ENCODE measurements at regions not wholly inside any gene's neighbourhood (a gene's known extent, or its start where the extent isn't known, plus 50 kb on each side); places are given as distances from the start of the nearest gene placed in this dataset.

DNA sequence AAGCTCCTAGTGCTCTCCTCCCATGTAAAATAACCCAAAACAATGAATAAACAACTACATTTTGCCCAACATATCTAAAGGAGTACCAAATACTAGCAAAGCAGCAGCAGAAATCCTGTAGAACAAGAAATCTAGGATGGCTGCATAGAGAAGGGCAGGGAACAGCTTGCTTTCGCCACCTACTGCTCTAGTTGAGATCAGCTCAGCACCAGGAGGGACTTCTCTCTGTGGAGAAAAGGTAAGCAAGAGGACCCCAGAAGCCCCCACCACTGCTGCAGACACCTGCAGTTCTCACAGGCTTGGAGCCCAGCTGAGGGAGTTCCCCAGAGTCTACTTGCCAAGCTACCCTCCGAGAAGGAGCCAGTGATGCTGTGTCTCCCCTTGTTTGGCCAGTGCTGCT lies 243.0 kb upstream of the CHST9 start:
- ChIA-PET POLR2A (no interaction called here), CTCF (no interaction called here)
- no peaks in the 10 kb centered on the region for H3K9me1 ChIP-seq (replicated peaks; ENCODE audit: control insufficient read depth, extremely low read depth, insufficient read depth, low read length)
- no peak overlapping the region for H2AFZ ChIP-seq (ENCODE audit: low read depth, low read length)
- no peak overlapping the region for H3K27ac ChIP-seq (ENCODE audit: insufficient read depth, low read depth, low read length)
- FAIRE-seq: no peak
- H3K27me3 ChIP-seq (ENCODE audit: control insufficient read depth in 2 of 2, insufficient read depth in 2 of 2, low read length in 2 of 2): no peaks in the 10 kb centered on the region
- no peak for DNase-seq (ENCODE audit: low read depth, low spot score)
- H3K79me2 ChIP-seq (ENCODE audit: control insufficient read depth, insufficient read depth, low read length): no peaks in the 10 kb centered on the region
- dilution Hi-C loops (cut with MboI; ENCODE audit: extremely low pct_ligation_motif_present, low sequenced_read_pairs): no loop called here
- H3K4me2 ChIP-seq (ENCODE audit: insufficient read depth, low read length): no peak overlapping the region
- intact Hi-C loops (cut with micrococcal nuclease): no loop called here
- no peaks in the 10 kb centered on the region for H4K20me1 ChIP-seq (replicated peaks; ENCODE audit: control insufficient read depth, extremely low read depth, insufficient read depth, low read length)
- TF ChIP-seq EZH2 (IDR thresholded peaks at IDR 0.05; ENCODE audit: borderline replicate concordance, low read depth, low read length, severe bottlenecking) (no peak), POLR2A (IDR thresholded peaks at IDR 0.05; ENCODE audit: low read depth, low read length) (no peak), JUN (IDR thresholded peaks at IDR 0.05; ENCODE audit: borderline replicate concordance, insufficient read depth, insufficient read length, low read depth) (no peak)
- TF ChIP-seq, protein P1, sequence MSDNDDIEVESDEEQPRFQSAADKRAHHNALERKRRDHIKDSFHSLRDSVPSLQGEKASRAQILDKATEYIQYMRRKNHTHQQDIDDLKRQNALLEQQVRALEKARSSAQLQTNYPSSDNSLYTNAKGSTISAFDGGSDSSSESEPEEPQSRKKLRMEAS (IDR thresholded peaks at IDR 0.05; ENCODE audit: insufficient read depth, insufficient read length): no peak
- H3K9me3 ChIP-seq (replicated peaks; ENCODE audit: control insufficient read depth, insufficient read depth, low read length): no peaks in the 10 kb centered on the region
- no peak overlapping the region for H3K4me3 ChIP-seq (replicated peaks in 1 of 3; ENCODE audit: insufficient read depth in 1 of 3, low read depth in 1 of 3, low read length in 3 of 3)
- no peaks in the 10 kb centered on the region for H3K4me1 ChIP-seq (ENCODE audit: control insufficient read depth, extremely low read depth, insufficient read depth, low read length)
- BruUV-seq (replicated peaks): no TSS peak
- no peaks in the 10 kb centered on the region for H3K36me3 ChIP-seq (ENCODE audit: control insufficient read depth in 2 of 2, extremely low read depth in 1 of 2, insufficient read depth in 2 of 2, low read length in 2 of 2)
- no peak overlapping the region for H3K9ac ChIP-seq (replicated peaks; ENCODE audit: extremely low read depth, insufficient read depth, low read length)

DNA sequence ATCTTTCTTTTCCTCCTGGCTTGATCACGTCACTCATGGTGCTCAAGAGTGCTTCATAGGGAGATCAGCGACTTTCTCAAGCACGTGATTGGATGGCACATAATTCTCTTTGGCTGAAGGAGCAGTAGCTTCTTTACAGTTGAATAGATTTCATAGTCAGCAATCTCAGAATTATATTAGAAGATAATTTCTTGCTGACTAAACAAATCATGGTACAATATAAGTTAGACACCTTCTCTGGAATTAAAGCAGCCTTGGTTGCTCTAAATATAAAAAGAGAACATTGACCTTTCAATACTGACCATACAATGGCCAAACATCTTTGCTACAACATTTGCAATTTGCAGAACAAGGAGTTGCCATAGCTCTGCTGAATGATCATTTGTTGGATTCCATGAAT lies 238.5 kb upstream of the CHST9 start:
- Histone ChIP-seq H3K9ac (replicated peaks; ENCODE audit: extremely low read depth, insufficient read depth, low read length) (no peak overlapping the region), H3K27ac (ENCODE audit: insufficient read depth, low read depth, low read length) (no peak overlapping the region), H3K4me1 (ENCODE audit: control insufficient read depth, extremely low read depth, insufficient read depth, low read length) (no peaks in the 10 kb centered on the region), H3K36me3 (ENCODE audit: control insufficient read depth in 2 of 2, extremely low read depth in 1 of 2, insufficient read depth in 2 of 2, low read length in 2 of 2) (no peaks in the 10 kb centered on the region), H3K4me2 (ENCODE audit: insufficient read depth, low read length) (no peak overlapping the region), H4K20me1 (replicated peaks; ENCODE audit: control insufficient read depth, extremely low read depth, insufficient read depth, low read length) (no peaks in the 10 kb centered on the region), H3K9me3 (replicated peaks; ENCODE audit: control insufficient read depth, insufficient read depth, low read length) (no peaks in the 10 kb centered on the region), H3K79me2 (ENCODE audit: control insufficient read depth, insufficient read depth, low read length) (no peaks in the 10 kb centered on the region), H3K27me3 (ENCODE audit: control insufficient read depth in 2 of 2, insufficient read depth in 2 of 2, low read length in 2 of 2) (no peaks in the 10 kb centered on the region), H2AFZ (ENCODE audit: low read depth, low read length) (no peak overlapping the region), H3K9me1 (replicated peaks; ENCODE audit: control insufficient read depth, extremely low read depth, insufficient read depth, low read length) (no peaks in the 10 kb centered on the region), H3K4me3 (replicated peaks in 1 of 3; ENCODE audit: insufficient read depth in 1 of 3, low read depth in 1 of 3, low read length in 3 of 3) (no peak overlapping the region)
- no peak for FAIRE-seq
- CTCF ChIA-PET: no interaction called here
- TF ChIP-seq MYC (IDR thresholded peaks at IDR 0.05; ENCODE audit: low read depth, low read length): no peak
- no peak for TF ChIP-seq POLR2A (IDR thresholded peaks at IDR 0.05; ENCODE audit: low read depth, low read length)
- TF ChIP-seq, protein P1 (IDR thresholded peaks at IDR 0.05; ENCODE audit: insufficient read depth, insufficient read length): no peak
- no peak for TF ChIP-seq JUN (IDR thresholded peaks at IDR 0.05; ENCODE audit: borderline replicate concordance, insufficient read depth, insufficient read length, low read depth)
- no peak for TF ChIP-seq POLR2AphosphoS5 (IDR thresholded peaks at IDR 0.05; ENCODE audit: insufficient read depth, low read depth, low read length)
- TF ChIP-seq, protein P2, sequence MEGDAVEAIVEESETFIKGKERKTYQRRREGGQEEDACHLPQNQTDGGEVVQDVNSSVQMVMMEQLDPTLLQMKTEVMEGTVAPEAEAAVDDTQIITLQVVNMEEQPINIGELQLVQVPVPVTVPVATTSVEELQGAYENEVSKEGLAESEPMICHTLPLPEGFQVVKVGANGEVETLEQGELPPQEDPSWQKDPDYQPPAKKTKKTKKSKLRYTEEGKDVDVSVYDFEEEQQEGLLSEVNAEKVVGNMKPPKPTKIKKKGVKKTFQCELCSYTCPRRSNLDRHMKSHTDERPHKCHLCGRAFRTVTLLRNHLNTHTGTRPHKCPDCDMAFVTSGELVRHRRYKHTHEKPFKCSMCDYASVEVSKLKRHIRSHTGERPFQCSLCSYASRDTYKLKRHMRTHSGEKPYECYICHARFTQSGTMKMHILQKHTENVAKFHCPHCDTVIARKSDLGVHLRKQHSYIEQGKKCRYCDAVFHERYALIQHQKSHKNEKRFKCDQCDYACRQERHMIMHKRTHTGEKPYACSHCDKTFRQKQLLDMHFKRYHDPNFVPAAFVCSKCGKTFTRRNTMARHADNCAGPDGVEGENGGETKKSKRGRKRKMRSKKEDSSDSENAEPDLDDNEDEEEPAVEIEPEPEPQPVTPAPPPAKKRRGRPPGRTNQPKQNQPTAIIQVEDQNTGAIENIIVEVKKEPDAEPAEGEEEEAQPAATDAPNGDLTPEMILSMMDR (IDR thresholded peaks at IDR 0.05; ENCODE audit: extremely low read depth in 1 of 2, insufficient read depth in 1 of 2, low read depth in 1 of 2, low read length in 2 of 2): no peak
- no peak for TF ChIP-seq GATA2 (IDR thresholded peaks at IDR 0.05; ENCODE audit: insufficient read depth, insufficient read length, low read depth, low read length)
- BruUV-seq (replicated peaks): no TSS peak
- POLR2A ChIA-PET: no interaction called here
- intact Hi-C loops (cut with micrococcal nuclease) (no loop called here), dilution Hi-C loops (cut with MboI; ENCODE audit: extremely low pct_ligation_motif_present, low sequenced_read_pairs) (no loop called here)
- DNase-seq (ENCODE audit: low read depth, low spot score): no peak
